Astrocyte of the cerebellum (primary cell): ENCODE measurements at regions not wholly inside any gene's neighbourhood (a gene's known extent, or its start where the extent isn't known, plus 50 kb on each side); places are given as distances from the start of the nearest gene placed in this dataset.

Experiments
- DNase-seq: peaks from one replicate; pipeline ENCODE4 v3.0.0-alpha.2; 2011; ENCODE audit warnings: low read depth
- H3K4me3 ChIP-seq: 2 replicates; pipeline ENCODE4 v1.5.1; 2011; ENCODE audit warnings: mild to moderate bottlenecking, low read depth, low read length, moderate library complexity
- CTCF ChIP-seq: IDR thresholded peaks from 2 replicates; pipeline ENCODE4 v1.5.1; 2012; ENCODE audit warnings: low read length, low read depth, moderate library complexity, mild to moderate bottlenecking; ENCODE audit errors: missing control alignments
- in situ Hi-C: cut with HindIII; loops from 2 replicates; pipeline ENCODE4 v1.10.0; 2017; ENCODE audit warnings: low sequenced_read_pairs

GRCh38 chr10:118195729-118196128 lies 146.4 kb downstream of the FAM204A start:
- no peak for DNase-seq
- no peak overlapping the region for H3K4me3 ChIP-seq
- TF ChIP-seq CTCF, result no peak
- in situ Hi-C loops, result no loop called here

- no peak overlapping the region for H3K4me3 ChIP-seq
- DNase-seq, result no peak
- in situ Hi-C loops, result no loop called here
- TF ChIP-seq CTCF, result no peak
These were observed 146.9 kb upstream of the RAB11FIP2 start for GRCh38 chr10:118193642-118194041.

GRCh38 chr10:118181021-118181420 lies 134.3 kb upstream of the RAB11FIP2 start:
- in situ Hi-C loops, result no loop called here
- TF ChIP-seq CTCF, result no peak
- DNase-seq, result no peak
- no peak overlapping the region for H3K4me3 ChIP-seq

- no peak for TF ChIP-seq CTCF
- DNase-seq, result no peak
- in situ Hi-C loops, result no loop called here
- H3K4me3 ChIP-seq, result no peak overlapping the region
These were observed 128.4 kb upstream of the RAB11FIP2 start for GRCh38 chr10:118175148-118175547.

GRCh38 chr10:118173296-118173695 lies 126.6 kb upstream of the RAB11FIP2 start:
- no peak overlapping the region for H3K4me3 ChIP-seq
- no peak for DNase-seq
- in situ Hi-C loops, result no loop called here
- no peak for TF ChIP-seq CTCF

GRCh38 chr10:118171861-118172260 lies 125.1 kb upstream of the RAB11FIP2 start:
- in situ Hi-C loops, result no loop called here
- DNase-seq, result no peak
- TF ChIP-seq CTCF, result no peak
- H3K4me3 ChIP-seq, result no peak overlapping the region
